Fibroblast of villous mesenchyme (primary cell): ENCODE measurements at regions not wholly inside any gene's neighbourhood (a gene's known extent, or its start where the extent isn't known, plus 50 kb on each side); places are given as distances from the start of the nearest gene placed in this dataset.
"Not testable (repeated sequence)": the region's sequence is repeated elsewhere in the genome, so short reads cannot be mapped to it uniquely, and the experiment has no call there.

Experiments
- DNase-seq: peaks from one replicate; pipeline ENCODE4 v3.0.0-alpha.2; 2010; ENCODE audit warnings: low read depth
- H3K4me3 ChIP-seq: 2 replicates; pipeline ENCODE4 v1.5.1; 2011; ENCODE audit warnings: low read depth, mild to moderate bottlenecking, low read length
- CTCF ChIP-seq: IDR thresholded peaks from 2 replicates; pipeline ENCODE4 v1.5.1; 2012; ENCODE audit warnings: low read depth, mild to moderate bottlenecking, low read length; ENCODE audit not compliant: insufficient read depth

- TF ChIP-seq CTCF, result no peak
- no peak for DNase-seq
Observed at GRCh38 chr10:76624470-76624869, 1013.1 kb downstream of the KCNMA1 start.

GRCh38 chr10:76621886-76622620 is 1015.6 kb downstream of the KCNMA1 start:
- DNase-seq, result no peak
- no peak for TF ChIP-seq CTCF
- H3K4me3 ChIP-seq, result no peak overlapping the region

More at GRCh38 chr10:76624470-76624869, 1013.1 kb downstream of the KCNMA1 start:
- H3K4me3 ChIP-seq, result no peak overlapping the region

- no peak overlapping the region for H3K4me3 ChIP-seq
- no peak for DNase-seq
- TF ChIP-seq CTCF, result no peak
Observed at GRCh38 chr10:76618641-76619040, 1019.0 kb downstream of the KCNMA1 start.

GRCh38 chr10:76618171-76618570 is 1019.4 kb downstream of the KCNMA1 start:
- TF ChIP-seq CTCF, result no peak
- no peak for DNase-seq
- no peak overlapping the region for H3K4me3 ChIP-seq

- not testable (repeated sequence) for H3K4me3 ChIP-seq, DNase-seq
Observed at GRCh38 chr10:76616666-76617065, 1020.9 kb downstream of the KCNMA1 start.

- DNase-seq, result no peak
- no peak for TF ChIP-seq CTCF
- no peak overlapping the region for H3K4me3 ChIP-seq
Observed at GRCh38 chr10:76615049-76615448, 1022.6 kb downstream of the KCNMA1 start.
